OCI-LY7 (cell line): ENCODE measurements at regions not wholly inside any gene's neighbourhood (a gene's known extent, or its start where the extent isn't known, plus 50 kb on each side); places are given as distances from the start of the nearest gene placed in this dataset.

ENCODE experiments used
- BruUV-seq: library from RNA; stranded (reverse); fragments of 400-500 nt; replicated peaks from 2 replicates; lab custom pipeline; 2021; lab: Mats Ljungman, UMichigan
- CTCF ChIA-PET: fragments of 300-600 bp; sonication (Branson Sonifier 250); formaldehyde crosslinking; loops from one replicate; lab custom pipeline; 2022; ENCODE audit warnings: antibody characterized with exemption; ENCODE audit not compliant: unreplicated experiment; lab: Charles Lee
- POLR2A ChIA-PET: fragments of 300-600 bp; sonication (Branson Sonifier 250); formaldehyde crosslinking; loops from one replicate; lab custom pipeline; 2022; ENCODE audit warnings: antibody characterized with exemption; lab: Charles Lee
- DNase-seq: peaks from one replicate; pipeline ENCODE4 v3.0.0-alpha.2; 2015; ENCODE audit warnings: low spot score
- H2AFZ ChIP-seq: fragments of 200-600 bp; sonication (generic), shearing (Covaris generic); 2 replicates; pipeline ENCODE4 v1.6.1; 2014; ENCODE audit warnings: mild to moderate bottlenecking, antibody characterized with exemption, low read length, moderate library complexity
- H3K27ac ChIP-seq: fragments of 200-600 bp; sonication (generic); 2 replicates; pipeline ENCODE4 v1.5.1; 2014; ENCODE audit warnings: mixed run types, low read depth, mild to moderate bottlenecking, moderate library complexity, low read length, inconsistent platforms; ENCODE audit not compliant: poor library complexity, severe bottlenecking
- H3K36me3 ChIP-seq: fragments of 200-600 bp; sonication (generic); 2 replicates; pipeline ENCODE4 v1.6.1; 2014; ENCODE audit warnings: mild to moderate bottlenecking, antibody characterized with exemption, low read length, moderate library complexity, mixed read lengths; ENCODE audit not compliant: insufficient read depth
- H3K4me1 ChIP-seq: fragments of 200-600 bp; sonication (generic); 2 replicates; pipeline ENCODE4 v1.5.1; 2014; ENCODE audit warnings: mild to moderate bottlenecking, low read length; ENCODE audit not compliant: insufficient read depth, poor library complexity, severe bottlenecking
- H3K4me2 ChIP-seq: fragments of 200-600 bp; sonication (generic); 2 replicates; pipeline ENCODE4 v1.6.1; 2014; ENCODE audit warnings: mild to moderate bottlenecking, low read length
- H3K4me3 ChIP-seq: fragments of 200-600 bp; sonication (generic); 2 replicates; pipeline ENCODE4 v1.5.1; 2014; ENCODE audit warnings: mild to moderate bottlenecking, low read depth, low read length; ENCODE audit not compliant: poor library complexity, severe bottlenecking
- H3K79me2 ChIP-seq: fragments of 200-600 bp; sonication (generic); 2 replicates; pipeline ENCODE4 v1.6.1; 2016; ENCODE audit warnings: low read depth, mild to moderate bottlenecking, low read length, moderate library complexity, mixed read lengths; ENCODE audit not compliant: insufficient read depth
- H3K9me2 ChIP-seq: fragments of 200-600 bp; sonication (generic); 2 replicates; pipeline ENCODE4 v1.6.1; 2016; ENCODE audit warnings: mild to moderate bottlenecking, low read length, mixed read lengths; ENCODE audit not compliant: insufficient read depth
- H3K9me3 ChIP-seq: fragments of 200-600 bp; sonication (generic); 2 replicates; pipeline ENCODE4 v1.6.1; 2014; ENCODE audit warnings: mild to moderate bottlenecking, mixed run types, low read length, mixed read lengths
- H4K20me1 ChIP-seq: fragments of 200-600 bp; sonication (generic); 2 replicates; pipeline ENCODE4 v1.6.1; 2014; ENCODE audit warnings: mild to moderate bottlenecking, antibody characterized with exemption, low read length, moderate library complexity, mixed read lengths; ENCODE audit not compliant: insufficient read depth
- CTCF ChIP-seq: fragments of 200-600 bp; sonication (generic); conservative IDR thresholded peaks from 2 replicates; pipeline ENCODE4 v1.5.1; 2014; ENCODE audit warnings: mild to moderate bottlenecking, antibody characterized with exemption, low read length, moderate library complexity, mixed read lengths
- EZH2phosphoT487 ChIP-seq: fragments of 200-600 bp; sonication (generic); IDR thresholded peaks from 2 replicates; pipeline ENCODE4 v1.6.1; 2018; ENCODE audit warnings: low read depth, borderline replicate concordance, mild to moderate bottlenecking, mixed run types, antibody characterized with exemption, low read length, moderate library complexity, mixed read lengths
- intact Hi-C: fragments of 100-400 bp; cut with micrococcal nuclease; formaldehyde crosslinking; loops from one replicate; pipeline ENCODE4 v1.10.0; 2022; ENCODE audit not compliant: unreplicated experiment

DNA sequence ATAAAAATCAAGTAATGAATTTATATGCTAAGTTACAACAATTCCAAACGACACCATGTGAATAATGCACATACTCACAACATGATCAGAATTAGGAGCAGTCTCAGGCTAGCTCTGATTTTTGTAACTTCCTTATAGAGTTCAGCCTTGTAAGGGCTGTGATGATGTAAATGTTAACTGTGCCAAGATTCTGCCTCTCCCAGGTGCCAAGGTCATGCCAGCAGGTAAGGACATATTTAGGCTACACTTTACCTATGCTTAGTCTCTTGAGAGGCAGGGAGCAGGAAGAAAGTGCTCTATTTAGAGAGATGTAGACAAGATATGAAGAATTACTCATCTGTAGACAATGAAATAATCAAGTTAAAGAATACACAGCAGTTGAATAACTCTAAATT is 53.6 kb upstream of the AGR3 start:
- H3K9me2 ChIP-seq, result no peaks in the 10 kb centered on the region
- no peaks in the 10 kb centered on the region for H3K9me3 ChIP-seq
- H3K4me3 ChIP-seq, result no peak overlapping the region
- no TSS peak for BruUV-seq
- H3K4me2 ChIP-seq, result no peak overlapping the region
- no peak overlapping the region for H3K27ac ChIP-seq
- no peaks in the 10 kb centered on the region for H3K4me1 ChIP-seq
- CTCF ChIA-PET, result no interaction called here
- DNase-seq, result no peak
- H3K36me3 ChIP-seq, result no peaks in the 10 kb centered on the region
- TF ChIP-seq EZH2phosphoT487 (no peak), CTCF (no peak)
- no peak overlapping the region for H2AFZ ChIP-seq
- intact Hi-C loops, result no loop called here
- POLR2A ChIA-PET, result no interaction called here
- H3K79me2 ChIP-seq, result no peaks in the 10 kb centered on the region
- H4K20me1 ChIP-seq, result no peaks in the 10 kb centered on the region

DNA sequence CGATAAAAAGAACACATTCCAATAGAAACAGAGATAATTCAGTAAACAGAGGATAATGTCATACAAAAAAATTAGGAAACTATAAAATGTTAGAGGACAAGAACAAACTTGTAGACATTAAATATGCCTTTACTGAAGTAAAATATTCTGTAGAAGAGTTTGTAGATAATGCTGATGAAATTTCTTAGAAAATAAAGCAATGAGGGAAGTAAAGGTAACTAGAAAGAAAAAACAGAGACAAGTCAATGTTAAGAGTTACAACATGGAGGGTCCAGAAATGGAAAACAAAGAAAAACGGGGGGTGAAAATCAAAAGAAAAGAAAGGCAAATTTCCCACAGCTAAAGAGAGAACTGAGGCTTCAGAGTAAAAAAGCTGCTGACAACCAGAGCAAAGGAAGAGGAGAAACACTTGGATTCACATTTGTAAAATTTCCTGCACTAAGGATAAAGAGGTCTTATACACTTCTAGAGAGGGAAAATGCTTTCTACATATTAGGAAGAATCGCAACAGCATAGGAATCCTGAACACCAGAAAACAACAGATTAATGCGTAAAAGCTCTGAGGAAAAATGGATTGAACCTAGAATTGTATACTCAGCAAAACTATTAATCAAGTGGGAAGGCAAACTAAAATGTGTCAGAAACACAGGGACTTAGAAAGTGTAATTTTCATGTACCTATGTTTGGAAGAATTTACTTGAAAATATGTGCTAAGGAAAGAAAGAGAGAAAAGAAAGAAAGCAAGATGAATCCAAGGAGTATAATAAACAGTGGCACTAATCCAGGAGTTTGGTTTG is 55.0 kb upstream of the AGR3 start:
- no peak for DNase-seq
- intact Hi-C loops, result no loop called here
- TF ChIP-seq CTCF, result no peak
- no peaks in the 10 kb centered on the region for H3K9me2 ChIP-seq
- no peaks in the 10 kb centered on the region for H3K9me3 ChIP-seq
- H4K20me1 ChIP-seq, result no peaks in the 10 kb centered on the region
- no peak overlapping the region for H2AFZ ChIP-seq
- CTCF ChIA-PET, result no interaction called here
- no peaks in the 10 kb centered on the region for H3K4me1 ChIP-seq
- H3K4me2 ChIP-seq, result no peak overlapping the region
- BruUV-seq, result no TSS peak
- H3K79me2 ChIP-seq, result no peaks in the 10 kb centered on the region
- POLR2A ChIA-PET, result interaction anchor here (0.7 kb wide), 1 partner anchor 415 kb away, joined by 3 read pairs; no protein-coding TSS in a partner anchor
- H3K27ac ChIP-seq, result no peak overlapping the region
- H3K36me3 ChIP-seq, result no peaks in the 10 kb centered on the region
- no peak overlapping the region for H3K4me3 ChIP-seq

DNA sequence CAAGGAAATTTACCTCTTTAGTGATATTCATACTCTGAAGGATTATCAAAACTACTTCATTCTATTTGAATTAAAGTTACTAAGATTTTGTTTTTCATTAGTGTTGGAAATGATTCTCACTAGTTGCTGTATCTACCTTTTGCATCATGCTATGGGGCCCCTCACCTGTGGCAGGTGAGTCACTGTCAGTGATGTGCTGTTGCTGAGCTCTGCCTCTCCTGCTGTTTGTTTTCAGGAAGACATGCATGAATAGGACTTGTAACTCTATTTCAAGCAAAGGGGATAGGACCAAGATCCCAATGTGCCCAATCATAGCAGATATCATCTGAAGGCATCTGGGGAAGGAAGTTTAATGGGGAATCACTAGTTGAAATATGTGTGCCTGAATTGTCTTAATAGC is 57.4 kb upstream of the AGR3 start:
- Histone ChIP-seq H3K4me3 (no peak overlapping the region), H3K4me1 (no peaks in the 10 kb centered on the region), H3K27ac (no peak overlapping the region), H3K79me2 (no peaks in the 10 kb centered on the region), H3K9me3 (no peaks in the 10 kb centered on the region), H4K20me1 (no peaks in the 10 kb centered on the region), H2AFZ (no peak overlapping the region), H3K4me2 (no peak overlapping the region), H3K36me3 (no peaks in the 10 kb centered on the region), H3K9me2 (no peaks in the 10 kb centered on the region)
- ChIA-PET CTCF (no interaction called here), POLR2A (no interaction called here)
- intact Hi-C loops, result no loop called here
- no peak for TF ChIP-seq CTCF
- no peak for TF ChIP-seq EZH2phosphoT487
- BruUV-seq, result no TSS peak
- no peak for DNase-seq
